Pancreas (tissue), 10 donors: ENCODE measurements at regions not wholly inside any gene's neighbourhood (a gene's known extent, or its start where the extent isn't known, plus 50 kb on each side); places are given as distances from the start of the nearest gene placed in this dataset.
A peak's percentile ranks its signal among the peaks of the same experiment; 100 is the strongest.

Source experiments
- ATAC-seq, 4 donors: fragments of 200-7000 bp; cut with Tn5 transposase; one replicate each; pipeline versions ENCODE4 v1.8.0 to v1.9.1; 2020; ENCODE audit warnings: mild to moderate bottlenecking in 4 of 4, moderate library complexity in 4 of 4
- DNase-seq, 6 donors: peaks; one replicate each; pipeline ENCODE4 v3.0.0-alpha.2; 2020
- FAIRE-seq: peaks from 2 replicates; lab custom pipeline; 2012; peaks lifted over from hg19 to GRCh38; lab: Jason Lieb, UNC
- H3K27ac ChIP-seq, 4 donors: fragments of 200-600 bp; sonication (generic); 1 replicate in 3 of 4; 2 replicates in 1 of 4; pipeline versions ENCODE4 v1.5.0 to v1.8.0; 2020
- H3K27me3 ChIP-seq, 4 donors: fragments of 200-600 bp; one replicate each; pipeline ENCODE4 v1.8.0; 2021
- H3K36me3 ChIP-seq, 3 donors: fragments of 200-600 bp; sonication (generic) in 1 of 3; one replicate each; pipeline versions ENCODE4 v1.5.0 to v1.8.0; 2020 to 2021
- H3K4me1 ChIP-seq, 3 donors: fragments of 200-600 bp; one replicate each; pipeline ENCODE4 v1.8.0; 2021
- H3K4me3 ChIP-seq, 4 donors: fragments of 200-600 bp; sonication (generic) in 2 of 4; one replicate each; pipeline versions ENCODE4 v1.5.0 to v1.8.0; 2020 to 2021
- H3K9me3 ChIP-seq, 4 donors: fragments of 200-600 bp; one replicate each; pipeline ENCODE4 v1.8.0; 2021
- CTCF ChIP-seq, 4 donors: fragments of 200-600 bp; sonication (generic) in 3 of 4; IDR thresholded peaks; one replicate each; pipeline versions ENCODE4 v1.5.0 to v1.8.0; 2021; ENCODE audit warnings: antibody characterized with exemption in 4 of 4
- WGBS, 2 donors: extraction: QIAGEN DNeasy Blood & Tissue Kit; methylation state at CpG; one replicate each; pipeline ENCODE4 v1.1.7; 2013; 5-methylcytosine and 5-hydroxymethylcytosine counted together
- intact Hi-C, 3 donors: fragments of 100-400 bp; cut with DNase I; formaldehyde crosslinking; loops; one replicate each; pipeline versions ENCODE4 v1.11.1 to v1.14.2; 2022
- donor health status: healthy with polysubstance abuse.
- donor health status: DM: no; HTN: no; CAD: no; lungs with moderate emphysema.
- donor health status: DM: no; HTN: no; CAD: no.
- donor health status: control.
- donor health status: control.
- donor health status: Bipolar disorder and iron deficiency.
- donor health status: DM: yes; HTN: yes; CAD: no.
- donor health status: DM: no; HTN: no; CAD: no.
- donor health status: DM: no; HTN: no; CAD: no.
- donor health status: DM: yes; HTN: yes; CAD: no.

GRCh38 chr3:124582621-124583395 lies 147.4 kb upstream of the UMPS start:
- no peak for TF ChIP-seq CTCF (IDR thresholded peaks at IDR 0.05)
- H3K4me3 ChIP-seq, result no peak overlapping the region
- WGBS, 2 donors, result 77 to 90% methylated on average over 3 of the region's 3 CpGs
- no peak overlapping the region for H3K27ac ChIP-seq
- no peak for ATAC-seq
- intact Hi-C loops, result no loop called here
- no peaks in the 10 kb centered on the region for H3K36me3 ChIP-seq
- no peak for FAIRE-seq
- no peak for DNase-seq
- no peaks in the 10 kb centered on the region for H3K9me3 ChIP-seq
- H3K4me1 ChIP-seq, result peaks cover 8 to 18% (median 17%) of the 10 kb centered on the region in 3 donors
- no peaks in the 10 kb centered on the region for H3K27me3 ChIP-seq

GRCh38 chr3:124584245-124584551 lies 146.1 kb upstream of the UMPS start:
- no peak for DNase-seq
- peak overlapping the region; percentile 15 to 67 (median 42) for H3K4me3 ChIP-seq

GRCh38 chr3:124584552-124585391 lies 145.5 kb upstream of the UMPS start:
- Histone ChIP-seq H3K9me3 (no peaks in the 10 kb centered on the region), H3K27ac (peak overlapping the region; percentile 59 to 77 (median 70)), H3K36me3 (no peaks in the 10 kb centered on the region), H3K27me3 (no peaks in the 10 kb centered on the region), H3K4me1 (peaks cover 8 to 22% (median 22%) of the 10 kb centered on the region in 3 donors), H3K4me3 (peak overlapping the region; percentile 15 to 67 (median 42))
- TF ChIP-seq CTCF (IDR thresholded peaks at IDR 0.05), result no peak
- DNase-seq, result peak; percentile 91 to 97 (median 92)
- no peak for FAIRE-seq
- intact Hi-C loops, result no loop called here
- ATAC-seq, result peak; percentile 93 to 96 (median 94)
- 1% methylated on average over 59 of the region's 59 CpGs for WGBS, 2 donors

More at GRCh38 chr3:124584245-124584551, 146.1 kb upstream of the UMPS start:
- WGBS, 2 donors, result 5 to 10% methylated on average over 9 of the region's 9 CpGs
- Histone ChIP-seq H3K27me3 (no peaks in the 10 kb centered on the region), H3K27ac (peak overlapping the region in 2 of 4 donors; percentile 76 to 77), H3K36me3 (no peaks in the 10 kb centered on the region), H3K4me1 (peaks cover 8 to 22% (median 22%) of the 10 kb centered on the region in 3 donors), H3K9me3 (no peaks in the 10 kb centered on the region)
- TF ChIP-seq CTCF (IDR thresholded peaks at IDR 0.05), result no peak
- ATAC-seq, result peak in 1 of 4 donors; percentile 2
- intact Hi-C loops, result no loop called here
- no peak for FAIRE-seq

GRCh38 chr3:124586126-124587052 lies 143.9 kb upstream of the UMPS start:
- H3K27ac ChIP-seq, result peak overlapping the region in 2 of 4 donors; percentile 41 to 52
- H3K27me3 ChIP-seq, result no peaks in the 10 kb centered on the region
- WGBS, 2 donors, result 80 to 86% methylated on average over 21 of the region's 21 CpGs
- peaks cover 9 to 25% (median 24%) of the 10 kb centered on the region in 3 donors for H3K4me1 ChIP-seq
- peak in 1 of 6 donors; percentile 52 for DNase-seq
- H3K9me3 ChIP-seq, result no peaks in the 10 kb centered on the region
- H3K36me3 ChIP-seq, result no peaks in the 10 kb centered on the region
- FAIRE-seq, result no peak
- ATAC-seq, result no peak
- intact Hi-C loops, result no loop called here
- no peak for TF ChIP-seq CTCF (IDR thresholded peaks at IDR 0.05)
- peak overlapping the region in 1 of 4 donors; percentile 66 for H3K4me3 ChIP-seq
